ENCODE measurements at regions not wholly inside any gene's neighbourhood (a gene's known extent, or its start where the extent isn't known, plus 50 kb on each side); places are given as distances from the start of the nearest gene placed in this dataset.

- DNase-seq (ENCODE audit: low spot score) (no peak), ATAC-seq (ENCODE audit: low read depth) (peak; percentile 53; the same call in 2 of the 3 replicates)
- Histone ChIP-seq H3K36me3 (ENCODE audit: low read depth) (no peaks in the 10 kb centered on the region), H3K4me1 (ENCODE audit: insufficient read depth, poor library complexity, severe bottlenecking) (no peaks in the 10 kb centered on the region), H3K27me3 (ENCODE audit: insufficient read depth, poor library complexity, severe bottlenecking) (no peaks in the 10 kb centered on the region), H3K4me3 (ENCODE audit: severe bottlenecking) (no peak overlapping the region), H3K27ac (ENCODE audit: poor library complexity, severe bottlenecking) (no peak overlapping the region), H3K9me3 (ENCODE audit: severe bottlenecking) (peaks cover 2% of the 10 kb centered on the region)
- TF ChIP-seq CTCF (IDR thresholded peaks at IDR 0.05; ENCODE audit: poor library complexity, severe bottlenecking) = no peak
Observed at GRCh38 chr5:72760259-72760658, 56.2 kb upstream of the TNPO1 start.

- TF ChIP-seq CTCF (IDR thresholded peaks at IDR 0.05; ENCODE audit: poor library complexity, severe bottlenecking) = no peak
- Histone ChIP-seq H3K27ac (ENCODE audit: poor library complexity, severe bottlenecking) (no peak overlapping the region), H3K4me3 (ENCODE audit: severe bottlenecking) (no peak overlapping the region), H3K27me3 (ENCODE audit: insufficient read depth, poor library complexity, severe bottlenecking) (no peaks in the 10 kb centered on the region), H3K4me1 (ENCODE audit: insufficient read depth, poor library complexity, severe bottlenecking) (no peaks in the 10 kb centered on the region), H3K9me3 (ENCODE audit: severe bottlenecking) (no peaks in the 10 kb centered on the region), H3K36me3 (ENCODE audit: low read depth) (no peaks in the 10 kb centered on the region)
- ATAC-seq (ENCODE audit: low read depth) (no peak), DNase-seq (ENCODE audit: low spot score) (no peak)
Observed at GRCh38 chr5:72752909-72753308, 63.6 kb upstream of the TNPO1 start.

GRCh38 chr5:72749362-72749997, 67.0 kb upstream of the TNPO1 start:
- DNase-seq (ENCODE audit: low spot score) = no peak
- no peaks in the 10 kb centered on the region for H3K4me1 ChIP-seq (ENCODE audit: insufficient read depth, poor library complexity, severe bottlenecking)
- H3K27me3 ChIP-seq (ENCODE audit: insufficient read depth, poor library complexity, severe bottlenecking) = no peaks in the 10 kb centered on the region
- H3K36me3 ChIP-seq (ENCODE audit: low read depth) = no peaks in the 10 kb centered on the region
- H3K9me3 ChIP-seq (ENCODE audit: severe bottlenecking) = no peaks in the 10 kb centered on the region
- no peak for ATAC-seq (ENCODE audit: low read depth)
- no peak overlapping the region for H3K27ac ChIP-seq (ENCODE audit: poor library complexity, severe bottlenecking)
- TF ChIP-seq CTCF (IDR thresholded peaks at IDR 0.05; ENCODE audit: poor library complexity, severe bottlenecking) = no peak
- H3K4me3 ChIP-seq (ENCODE audit: severe bottlenecking) = no peak overlapping the region

- no peaks in the 10 kb centered on the region for H3K9me3 ChIP-seq (ENCODE audit: severe bottlenecking)
Observed at GRCh38 chr5:72747826-72748225, 68.6 kb upstream of the TNPO1 start.

More at GRCh38 chr5:72747826-72748225, 68.6 kb upstream of the TNPO1 start:
- no peaks in the 10 kb centered on the region for H3K36me3 ChIP-seq (ENCODE audit: low read depth)
- ATAC-seq (ENCODE audit: low read depth) (no peak), DNase-seq (ENCODE audit: low spot score) (no peak)
- no peaks in the 10 kb centered on the region for H3K27me3 ChIP-seq (ENCODE audit: insufficient read depth, poor library complexity, severe bottlenecking)
- TF ChIP-seq CTCF (IDR thresholded peaks at IDR 0.05; ENCODE audit: poor library complexity, severe bottlenecking) = no peak
- H3K27ac ChIP-seq (ENCODE audit: poor library complexity, severe bottlenecking) = no peak overlapping the region
- no peak overlapping the region for H3K4me3 ChIP-seq (ENCODE audit: severe bottlenecking)
- H3K4me1 ChIP-seq (ENCODE audit: insufficient read depth, poor library complexity, severe bottlenecking) = no peaks in the 10 kb centered on the region

All from RWPE2 (cell line).